Activated naive CD4-positive, alpha-beta T cell treated with anti-CD3 and anti-CD28 coated beads for 36 hours (primary cell): ENCODE measurements at regions not wholly inside any gene's neighbourhood (a gene's known extent, or its start where the extent isn't known, plus 50 kb on each side); places are given as distances from the start of the nearest gene placed in this dataset.

Source experiments
- CTCF ChIA-PET: fragments of 350-600 bp; sonication (Branson Sonifier 250); formaldehyde crosslinking; loops from one replicate; lab custom pipeline; 2021; ENCODE audit warnings: antibody characterized with exemption; lab: Charles Lee
- DNase-seq: peaks from one replicate; pipeline ENCODE4 v3.0.0-alpha.2; 2020
- H3K27ac Mint-ChIP-seq: one replicate; pipeline ENCODE4 v1.8.0; 2021; ENCODE audit warnings: mild to moderate bottlenecking, mixed read lengths
- H3K27me3 Mint-ChIP-seq: one replicate; pipeline ENCODE4 v1.8.0; 2021; ENCODE audit warnings: low read depth, mixed read lengths
- H3K36me3 Mint-ChIP-seq: one replicate; pipeline ENCODE4 v1.8.0; 2021; ENCODE audit warnings: low read depth, mixed read lengths
- H3K4me1 Mint-ChIP-seq: one replicate; pipeline ENCODE4 v1.8.0; 2021; ENCODE audit warnings: low read depth, mixed read lengths
- H3K4me3 Mint-ChIP-seq: one replicate; pipeline ENCODE4 v1.8.0; 2021; ENCODE audit warnings: mild to moderate bottlenecking, moderate library complexity, mixed read lengths
- H3K9me3 Mint-ChIP-seq: one replicate; pipeline ENCODE4 v1.8.0; 2021; ENCODE audit warnings: mixed read lengths
- intact Hi-C: fragments of 100-400 bp; cut with micrococcal nuclease; formaldehyde crosslinking; loops from one replicate; pipeline ENCODE4 v1.15.1; 2023

DNA sequence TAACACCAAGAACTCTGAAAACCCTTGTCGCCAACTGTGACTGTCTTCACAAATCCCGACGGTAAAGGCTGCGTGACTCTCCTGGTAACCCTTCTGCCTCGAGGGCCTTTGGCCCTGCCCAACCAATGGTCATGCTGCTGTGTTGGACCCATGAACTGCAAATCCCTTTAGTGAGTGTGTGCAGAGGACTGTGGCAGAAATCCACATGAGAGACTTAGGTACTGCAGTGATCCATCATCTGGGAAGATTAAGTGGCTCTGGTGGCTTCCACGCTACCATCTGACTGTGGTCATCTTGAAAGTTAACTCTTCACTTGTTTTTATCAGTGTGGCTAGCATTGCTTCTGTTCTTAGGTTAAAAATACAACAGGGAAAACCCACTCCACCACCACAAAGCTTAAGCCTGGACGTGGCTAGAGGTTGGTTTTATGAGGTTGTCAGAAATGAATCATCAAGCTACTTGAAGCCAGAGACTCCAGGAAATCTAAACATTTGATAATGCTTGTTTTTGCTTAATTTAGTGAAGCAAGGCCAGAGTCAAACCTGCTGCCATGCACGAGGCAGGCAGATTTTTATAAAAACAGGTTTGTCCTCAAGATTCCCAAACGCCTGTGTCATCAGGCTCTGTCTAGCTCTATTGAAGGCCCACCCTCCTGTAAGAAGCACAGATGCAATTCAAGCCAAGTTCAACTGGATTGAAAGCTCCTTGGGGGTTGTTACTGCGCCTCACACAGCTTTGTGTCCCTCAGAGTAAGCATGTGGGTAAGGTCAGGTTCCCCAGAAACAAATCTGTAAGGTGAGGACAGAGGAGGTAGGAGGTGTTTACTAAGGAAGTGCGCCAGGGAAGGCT is 52.7 kb upstream of the ERCC6L2 start:
- intact Hi-C loops, result no loop called here
- Mint-ChIP-seq H3K9me3 (no peaks in the 10 kb centered on the region), H3K36me3 (no peaks in the 10 kb centered on the region), H3K27me3 (no peaks in the 10 kb centered on the region), H3K4me1 (peaks cover 12% of the 10 kb centered on the region), H3K4me3 (no peak overlapping the region), H3K27ac (no peak overlapping the region)
- peak; percentile 58 for DNase-seq
- CTCF ChIA-PET, result no interaction called here

DNA sequence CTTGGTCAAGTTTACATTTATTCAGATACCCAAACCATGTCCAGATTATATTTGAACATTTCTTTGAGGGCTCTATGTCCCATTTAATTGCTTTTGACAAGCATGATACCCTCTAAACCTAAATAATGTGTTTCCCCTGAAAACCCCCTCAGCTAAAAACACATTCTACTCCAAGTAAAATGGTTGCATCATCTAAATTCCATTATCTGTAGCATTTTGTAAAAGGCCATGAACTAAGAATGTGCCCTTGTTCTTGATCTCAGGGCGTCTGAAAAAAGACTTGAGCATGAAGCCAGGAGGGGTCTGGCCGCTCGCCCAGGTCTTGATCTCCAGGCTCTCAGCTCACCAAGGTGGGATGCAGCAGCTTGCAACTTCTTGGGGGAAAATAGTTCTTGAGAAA is 53.5 kb upstream of the ERCC6L2 start:
- intact Hi-C loops, result no loop called here
- H3K27ac Mint-ChIP-seq, result no peak overlapping the region
- DNase-seq, result no peak
- peaks cover 12% of the 10 kb centered on the region for H3K4me1 Mint-ChIP-seq
- H3K4me3 Mint-ChIP-seq, result no peak overlapping the region
- CTCF ChIA-PET, result no interaction called here
- no peaks in the 10 kb centered on the region for H3K27me3 Mint-ChIP-seq
- no peaks in the 10 kb centered on the region for H3K36me3 Mint-ChIP-seq
- no peaks in the 10 kb centered on the region for H3K9me3 Mint-ChIP-seq

DNA sequence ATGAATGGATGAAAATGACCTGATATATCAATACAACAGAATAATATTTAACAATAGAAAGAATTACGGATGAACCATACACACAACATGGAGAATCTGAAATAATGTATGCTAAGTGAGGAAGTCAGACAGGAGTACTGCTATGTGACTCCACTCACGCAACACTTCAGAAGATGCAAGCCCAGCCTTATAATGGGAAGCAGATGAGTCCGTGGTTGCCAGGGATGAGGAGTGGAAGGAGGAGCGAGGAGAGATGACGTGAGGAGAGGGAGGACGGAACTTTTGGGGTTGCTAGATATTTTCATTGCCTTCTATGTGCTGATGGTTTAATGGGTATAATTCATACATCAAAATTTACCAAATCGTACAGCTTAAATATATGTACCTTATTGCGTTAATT is 55.4 kb upstream of the ERCC6L2 start:
- Mint-ChIP-seq H3K27me3 (no peaks in the 10 kb centered on the region), H3K9me3 (no peaks in the 10 kb centered on the region), H3K27ac (no peak overlapping the region), H3K4me1 (peaks cover 12% of the 10 kb centered on the region), H3K4me3 (no peak overlapping the region), H3K36me3 (no peaks in the 10 kb centered on the region)
- intact Hi-C loops, result no loop called here
- DNase-seq, result no peak
- CTCF ChIA-PET, result no interaction called here

DNA sequence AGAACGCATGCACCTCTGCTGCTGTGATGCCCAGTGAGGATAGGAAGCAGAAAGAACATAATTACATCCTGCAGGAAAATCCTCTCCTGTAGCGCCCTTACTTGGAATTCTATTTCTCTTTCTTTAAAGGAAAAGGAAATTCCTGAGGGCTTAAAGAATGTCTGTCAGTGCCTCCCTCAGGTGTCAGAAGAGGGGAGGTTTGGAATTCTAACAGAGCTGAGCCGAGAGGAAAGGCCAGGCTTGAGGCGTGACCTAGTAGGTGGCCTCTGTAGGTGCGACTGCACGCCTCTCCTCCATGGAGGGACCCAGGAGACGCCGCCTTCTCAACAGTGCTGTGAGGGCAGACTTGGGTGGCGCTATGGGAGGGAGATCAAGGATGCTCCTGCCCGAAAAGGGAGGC is 55.9 kb upstream of the ERCC6L2 start:
- no peaks in the 10 kb centered on the region for H3K36me3 Mint-ChIP-seq
- no peak overlapping the region for H3K4me3 Mint-ChIP-seq
- H3K27me3 Mint-ChIP-seq, result no peaks in the 10 kb centered on the region
- H3K27ac Mint-ChIP-seq, result no peak overlapping the region
- intact Hi-C loops, result no loop called here
- CTCF ChIA-PET, result no interaction called here
- H3K4me1 Mint-ChIP-seq, result peaks cover 12% of the 10 kb centered on the region
- no peak for DNase-seq
- H3K9me3 Mint-ChIP-seq, result no peaks in the 10 kb centered on the region

DNA sequence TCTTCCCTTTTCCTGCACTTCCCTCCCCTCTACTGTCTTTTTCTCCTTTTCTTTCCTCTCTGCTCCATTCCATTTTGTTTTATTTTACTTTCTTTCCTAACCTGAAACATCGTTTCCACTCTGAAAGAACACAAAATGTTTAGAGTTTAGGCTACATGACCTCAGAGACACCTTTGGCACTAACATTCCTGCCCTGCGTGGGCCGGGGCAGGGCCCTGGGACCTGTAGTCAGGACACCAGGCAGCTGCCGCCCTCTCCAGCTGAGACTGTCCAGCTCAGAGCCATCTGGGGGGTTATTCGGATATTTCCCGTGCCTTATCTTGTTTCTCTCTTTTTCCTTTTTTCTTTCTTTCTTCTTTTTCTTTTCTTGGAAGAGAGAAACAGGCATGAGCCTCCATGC is 58.3 kb upstream of the ERCC6L2 start:
- Mint-ChIP-seq H3K4me1 (peaks cover 1% of the 10 kb centered on the region), H3K27ac (no peak overlapping the region), H3K27me3 (no peaks in the 10 kb centered on the region), H3K4me3 (no peak overlapping the region), H3K36me3 (peaks cover 2% of the 10 kb centered on the region), H3K9me3 (no peaks in the 10 kb centered on the region)
- CTCF ChIA-PET, result no interaction called here
- no peak for DNase-seq
- intact Hi-C loops, result no loop called here

DNA sequence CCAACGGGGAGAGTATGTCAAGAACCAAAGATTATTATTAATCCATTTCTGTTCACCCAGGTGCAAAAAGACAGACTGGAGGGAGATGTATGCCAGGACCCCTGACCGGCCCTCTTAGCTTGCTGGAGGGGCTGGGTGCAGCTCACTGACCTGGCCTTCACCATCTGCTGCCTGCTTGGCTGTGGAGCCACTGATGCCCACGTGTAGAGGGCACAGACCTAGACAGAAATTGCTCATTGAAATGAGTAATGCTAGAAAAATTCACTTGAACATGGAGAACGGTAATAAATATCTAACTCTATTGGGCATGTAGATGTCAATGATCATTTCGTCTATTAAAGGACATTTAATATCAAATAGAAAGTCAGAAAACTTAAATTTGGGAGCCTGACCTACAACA is 58.8 kb upstream of the ERCC6L2 start:
- H3K4me1 Mint-ChIP-seq, result no peaks in the 10 kb centered on the region
- DNase-seq, result no peak
- no peak overlapping the region for H3K27ac Mint-ChIP-seq
- no peak overlapping the region for H3K4me3 Mint-ChIP-seq
- H3K27me3 Mint-ChIP-seq, result no peaks in the 10 kb centered on the region
- H3K36me3 Mint-ChIP-seq, result peaks cover 2% of the 10 kb centered on the region
- intact Hi-C loops, result no loop called here
- CTCF ChIA-PET, result no interaction called here
- no peaks in the 10 kb centered on the region for H3K9me3 Mint-ChIP-seq

DNA sequence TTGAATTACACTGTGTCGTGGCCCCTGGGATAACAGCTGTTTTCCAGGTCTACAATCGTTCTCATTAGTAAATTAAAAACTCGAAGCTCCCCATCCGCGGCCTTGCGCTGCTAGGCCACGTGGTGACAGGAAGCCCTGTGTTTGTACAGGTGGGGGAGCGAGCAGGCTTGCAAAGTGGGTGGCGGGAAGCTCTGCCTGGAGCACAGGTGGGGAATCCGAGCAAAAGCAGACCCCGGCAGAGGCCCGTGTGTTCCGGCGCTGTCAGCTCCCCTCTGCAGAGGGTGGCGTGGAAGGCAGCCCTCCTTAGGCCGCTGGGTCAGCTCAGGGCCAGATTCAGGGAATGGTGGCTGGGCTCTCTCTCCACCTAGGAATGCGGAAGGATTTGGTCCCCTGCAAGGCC is 59.5 kb upstream of the ERCC6L2 start:
- no peaks in the 10 kb centered on the region for H3K9me3 Mint-ChIP-seq
- CTCF ChIA-PET, result no interaction called here
- no peak overlapping the region for H3K4me3 Mint-ChIP-seq
- H3K4me1 Mint-ChIP-seq, result no peaks in the 10 kb centered on the region
- peaks cover 2% of the 10 kb centered on the region for H3K36me3 Mint-ChIP-seq
- DNase-seq, result no peak
- intact Hi-C loops, result no loop called here
- no peak overlapping the region for H3K27ac Mint-ChIP-seq
- no peaks in the 10 kb centered on the region for H3K27me3 Mint-ChIP-seq

DNA sequence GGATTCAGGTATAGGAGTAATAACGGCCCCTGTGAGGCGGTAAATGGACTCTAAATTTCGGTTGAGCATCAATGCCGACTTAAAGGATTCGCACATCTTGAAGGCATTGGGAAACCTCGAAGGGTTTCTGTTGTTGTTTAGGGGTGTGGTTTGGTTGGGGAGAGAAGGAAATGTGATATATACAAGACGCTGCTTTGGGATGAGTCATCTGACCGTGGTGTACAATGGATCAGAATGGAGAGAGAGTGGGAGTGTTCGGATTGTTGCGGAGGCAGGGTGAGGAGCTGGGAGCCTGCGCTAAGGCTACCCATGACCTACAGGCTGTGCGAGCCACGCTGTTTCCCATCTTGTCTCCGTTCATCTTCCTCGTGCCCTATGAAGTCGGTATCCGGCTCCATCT is 60.4 kb upstream of the ERCC6L2 start:
- peaks cover 2% of the 10 kb centered on the region for H3K36me3 Mint-ChIP-seq
- H3K4me3 Mint-ChIP-seq, result no peak overlapping the region
- DNase-seq, result no peak
- H3K4me1 Mint-ChIP-seq, result peaks cover 2% of the 10 kb centered on the region
- CTCF ChIA-PET, result no interaction called here
- no peaks in the 10 kb centered on the region for H3K9me3 Mint-ChIP-seq
- H3K27ac Mint-ChIP-seq, result no peak overlapping the region
- no peaks in the 10 kb centered on the region for H3K27me3 Mint-ChIP-seq
- intact Hi-C loops, result no loop called here

DNA sequence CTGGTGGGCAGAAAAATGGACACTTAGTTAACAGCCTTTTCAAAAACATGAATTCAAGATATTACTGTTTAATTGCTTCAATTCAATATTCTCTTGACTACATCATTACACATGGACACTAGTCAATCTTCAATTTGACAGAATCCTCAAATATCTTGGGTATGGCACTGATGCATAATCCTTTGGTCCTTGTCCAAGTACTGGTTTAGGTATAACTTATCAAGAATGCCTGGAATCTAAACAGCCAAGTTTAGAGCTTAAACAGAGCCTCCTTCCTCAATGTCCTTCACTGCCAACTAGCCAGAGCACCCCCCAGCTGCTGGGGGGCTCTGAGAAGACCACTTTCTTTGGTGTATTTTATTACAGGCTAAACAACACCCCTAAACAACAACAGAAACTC is 61.6 kb upstream of the ERCC6L2 start:
- no peak overlapping the region for H3K27ac Mint-ChIP-seq
- intact Hi-C loops, result no loop called here
- no peak for DNase-seq
- CTCF ChIA-PET, result interaction anchor here (0.9 to 1.0 kb wide), 2 partner anchors 9 to 14 kb away, joined by 3 to 5 read pairs; no protein-coding TSS in a partner anchor
- no peak overlapping the region for H3K4me3 Mint-ChIP-seq
- H3K36me3 Mint-ChIP-seq, result peaks cover 2% of the 10 kb centered on the region
- H3K4me1 Mint-ChIP-seq, result peaks cover 13% of the 10 kb centered on the region
- H3K9me3 Mint-ChIP-seq, result no peaks in the 10 kb centered on the region
- no peaks in the 10 kb centered on the region for H3K27me3 Mint-ChIP-seq

DNA sequence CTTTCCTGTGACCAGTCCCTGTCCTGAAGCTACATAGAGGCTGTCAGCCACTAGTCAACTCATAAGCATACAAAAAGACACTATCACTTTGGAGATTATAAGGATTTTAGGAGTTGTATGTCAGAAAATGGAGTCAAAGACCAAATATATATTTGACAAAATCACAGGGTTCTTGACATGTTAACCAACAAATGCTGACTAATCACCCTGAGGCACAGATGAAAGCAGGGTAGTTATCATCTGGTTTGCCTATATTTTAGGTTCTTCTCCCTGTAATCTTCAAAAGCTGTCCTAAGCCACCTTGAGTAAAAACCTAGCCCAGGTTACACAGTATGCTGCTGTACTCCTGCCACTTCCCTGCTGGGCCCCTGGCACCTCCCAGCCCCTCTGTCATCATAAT is 64.7 kb upstream of the ERCC6L2 start:
- H3K9me3 Mint-ChIP-seq, result no peaks in the 10 kb centered on the region
- CTCF ChIA-PET, result no interaction called here
- intact Hi-C loops, result loop anchor here (2.0 kb wide), 2 partner anchors 250 to 408 kb away; no protein-coding TSS in a partner anchor
- no peaks in the 10 kb centered on the region for H3K27me3 Mint-ChIP-seq
- H3K4me3 Mint-ChIP-seq, result no peak overlapping the region
- no peak overlapping the region for H3K27ac Mint-ChIP-seq
- peaks cover 2% of the 10 kb centered on the region for H3K36me3 Mint-ChIP-seq
- no peak for DNase-seq
- H3K4me1 Mint-ChIP-seq, result peaks cover 25% of the 10 kb centered on the region

DNA sequence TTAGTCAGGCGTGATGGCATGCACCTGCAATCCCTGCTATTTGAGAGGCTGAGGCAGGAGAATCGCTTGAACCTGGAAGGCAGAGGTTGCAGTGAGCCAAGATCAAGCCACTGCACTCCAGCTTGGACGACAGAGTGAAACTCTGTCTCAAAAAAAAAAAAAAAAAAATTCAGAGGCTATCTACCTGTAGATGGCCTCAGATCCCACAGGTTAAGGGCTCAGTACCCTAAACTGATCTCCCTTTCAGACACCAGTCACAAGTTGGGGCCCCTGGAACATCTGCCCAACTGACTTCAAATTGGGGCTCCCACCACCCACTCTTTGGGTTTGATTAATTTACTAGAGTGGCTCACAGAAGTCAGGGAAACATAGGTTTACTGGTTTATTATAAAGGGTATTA is 65.4 kb upstream of the ERCC6L2 start:
- CTCF ChIA-PET, result no interaction called here
- intact Hi-C loops, result loop anchor here (2.0 kb wide), 2 partner anchors 251 to 409 kb away; no protein-coding TSS in a partner anchor
- H3K36me3 Mint-ChIP-seq, result peaks cover 2% of the 10 kb centered on the region
- no peaks in the 10 kb centered on the region for H3K9me3 Mint-ChIP-seq
- H3K4me1 Mint-ChIP-seq, result peaks cover 25% of the 10 kb centered on the region
- no peak overlapping the region for H3K27ac Mint-ChIP-seq
- H3K27me3 Mint-ChIP-seq, result no peaks in the 10 kb centered on the region
- DNase-seq, result no peak
- H3K4me3 Mint-ChIP-seq, result no peak overlapping the region

DNA sequence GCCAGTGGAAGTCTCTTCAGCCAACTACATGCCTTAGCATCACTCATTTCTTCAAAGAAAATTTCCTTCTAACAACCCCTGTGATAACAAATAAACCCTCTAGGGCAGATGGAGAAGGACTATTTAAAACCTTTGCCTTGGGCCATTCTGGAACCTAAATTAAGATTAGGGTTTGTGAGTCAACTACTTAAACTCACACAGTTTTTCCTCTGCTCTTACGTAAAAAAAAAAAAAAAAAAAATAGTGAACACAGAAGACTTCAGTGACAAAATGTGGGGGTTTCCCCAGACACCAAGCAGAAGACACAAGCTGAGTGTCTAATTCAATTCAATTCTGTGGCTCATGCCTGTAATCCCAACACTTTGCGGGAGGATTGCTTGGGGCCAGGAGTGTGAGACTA is 65.8 kb upstream of the ERCC6L2 start:
- intact Hi-C loops, result loop anchor here (2.0 kb wide), 2 partner anchors 251 to 409 kb away; no protein-coding TSS in a partner anchor
- peak; percentile 23 for DNase-seq
- CTCF ChIA-PET, result no interaction called here
- Mint-ChIP-seq H3K36me3 (peaks cover 2% of the 10 kb centered on the region), H3K27me3 (no peaks in the 10 kb centered on the region), H3K9me3 (no peaks in the 10 kb centered on the region), H3K4me1 (peaks cover 25% of the 10 kb centered on the region), H3K4me3 (no peak overlapping the region), H3K27ac (no peak overlapping the region)

DNA sequence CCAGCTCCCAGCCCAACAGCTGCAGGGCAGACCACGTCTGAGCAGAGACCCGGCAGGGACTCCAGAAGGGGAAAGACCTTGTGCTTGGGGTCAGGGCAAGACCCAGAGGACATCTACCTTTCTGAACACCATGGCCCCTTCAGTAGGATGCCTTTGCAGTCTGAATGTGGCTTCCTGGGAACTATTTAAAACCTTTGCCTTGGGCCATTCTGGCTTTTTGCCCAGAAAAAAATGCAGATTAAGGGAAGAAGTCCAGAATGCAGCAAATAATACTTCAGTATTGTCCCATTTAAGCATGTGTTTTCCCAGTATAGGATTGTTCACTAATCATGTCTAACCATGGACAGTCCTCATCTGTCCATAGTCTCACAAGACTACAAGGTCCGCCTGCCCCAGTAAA is 67.5 kb upstream of the ERCC6L2 start:
- CTCF ChIA-PET, result interaction anchor here (0.6 kb wide), 1 partner anchor 239 kb away, joined by 3 read pairs; no protein-coding TSS in a partner anchor

More for the DNA sequence above, 67.5 kb upstream of the ERCC6L2 start:
- H3K4me1 Mint-ChIP-seq, result peaks cover 25% of the 10 kb centered on the region
- no peak for DNase-seq
- H3K9me3 Mint-ChIP-seq, result no peaks in the 10 kb centered on the region
- H3K27ac Mint-ChIP-seq, result no peak overlapping the region
- intact Hi-C loops, result no loop called here
- no peaks in the 10 kb centered on the region for H3K27me3 Mint-ChIP-seq
- H3K4me3 Mint-ChIP-seq, result no peak overlapping the region
- H3K36me3 Mint-ChIP-seq, result peaks cover 2% of the 10 kb centered on the region
